A673 (cell line): ENCODE measurements at regions not wholly inside any gene's neighbourhood (a gene's known extent, or its start where the extent isn't known, plus 50 kb on each side); places are given as distances from the start of the nearest gene placed in this dataset.

Source experiments
- BruUV-seq: library from RNA; stranded (reverse); fragments of 400-500 nt; replicated peaks from 2 replicates; lab custom pipeline; 2021; lab: Mats Ljungman, UMichigan
- CTCF ChIA-PET: fragments of 300-600 bp; sonication (Branson Sonifier 250); formaldehyde crosslinking; loops from one replicate; lab custom pipeline; 2022; ENCODE audit warnings: antibody characterized with exemption; lab: Charles Lee
- POLR2A ChIA-PET: fragments of 300-600 bp; sonication (Branson Sonifier 250); formaldehyde crosslinking; loops from one replicate; lab custom pipeline; 2022; ENCODE audit warnings: antibody characterized with exemption; ENCODE audit not compliant: low non-redundant PET; lab: Charles Lee
- DNase-seq: peaks from one replicate; pipeline ENCODE4 v3.0.0-alpha.2; 2015; ENCODE audit warnings: low spot score
- H3K27ac ChIP-seq: fragments of 200-600 bp; sonication (generic); 2 replicates; pipeline ENCODE4 v1.5.1; 2016; ENCODE audit warnings: mixed run types, low read depth, mild to moderate bottlenecking, mixed read lengths, antibody characterized with exemption, low read length; ENCODE audit not compliant: poor library complexity, severe bottlenecking
- H3K27me3 ChIP-seq: fragments of 200-600 bp; sonication (generic); replicated peaks from 2 replicates; pipeline ENCODE4 v1.6.1; 2017; ENCODE audit warnings: mixed run types, low read depth, mild to moderate bottlenecking, mixed read lengths, antibody characterized with exemption, low read length; ENCODE audit not compliant: insufficient read depth, poor library complexity
- H3K36me3 ChIP-seq: fragments of 200-600 bp; sonication (generic); 2 replicates; pipeline ENCODE4 v1.6.1; 2016; ENCODE audit warnings: mixed run types, mild to moderate bottlenecking, mixed read lengths, antibody characterized with exemption, low read length; ENCODE audit not compliant: insufficient read depth, poor library complexity, severe bottlenecking
- H3K4me1 ChIP-seq: fragments of 200-600 bp; sonication (generic); 2 replicates; pipeline ENCODE4 v1.6.1; 2017; ENCODE audit warnings: mixed run types, mild to moderate bottlenecking, mixed read lengths, antibody characterized with exemption, low read length; ENCODE audit not compliant: insufficient read depth, poor library complexity, severe bottlenecking
- H3K4me3 ChIP-seq: fragments of 200-600 bp; sonication (generic); 2 replicates; pipeline ENCODE4 v1.5.1; 2016; ENCODE audit warnings: low read depth, mixed run types, mild to moderate bottlenecking, mixed read lengths, low read length; ENCODE audit not compliant: poor library complexity, severe bottlenecking
- H3K9me3 ChIP-seq: fragments of 200-600 bp; sonication (generic); 2 replicates; pipeline ENCODE4 v1.6.1; 2016; ENCODE audit warnings: mixed run types, low read depth, mild to moderate bottlenecking, mixed read lengths, antibody characterized with exemption, low read length; ENCODE audit not compliant: poor library complexity, severe bottlenecking
- EZH2 ChIP-seq: fragments of 200-600 bp; sonication (generic); IDR thresholded peaks from 2 replicates; pipeline ENCODE4 v1.6.1; 2017; ENCODE audit warnings: borderline replicate concordance, low read depth, mild to moderate bottlenecking, mixed read lengths, antibody characterized with exemption, low read length; ENCODE audit not compliant: poor library complexity, severe bottlenecking
- intact Hi-C: fragments of 100-400 bp; cut with micrococcal nuclease; formaldehyde crosslinking; loops from one replicate; pipeline ENCODE4 v1.10.0; 2022; ENCODE audit not compliant: unreplicated experiment
- TF ChIP-seq, protein P1 (sequence below): fragments of 300-800, 200-600 bp; sonication (generic); conservative IDR thresholded peaks from 2 replicates; pipeline ENCODE4 v1.5.1; 2017; ENCODE audit warnings: low read depth, mild to moderate bottlenecking, antibody characterized with exemption, low read length, moderate library complexity, mixed read lengths

DNA sequence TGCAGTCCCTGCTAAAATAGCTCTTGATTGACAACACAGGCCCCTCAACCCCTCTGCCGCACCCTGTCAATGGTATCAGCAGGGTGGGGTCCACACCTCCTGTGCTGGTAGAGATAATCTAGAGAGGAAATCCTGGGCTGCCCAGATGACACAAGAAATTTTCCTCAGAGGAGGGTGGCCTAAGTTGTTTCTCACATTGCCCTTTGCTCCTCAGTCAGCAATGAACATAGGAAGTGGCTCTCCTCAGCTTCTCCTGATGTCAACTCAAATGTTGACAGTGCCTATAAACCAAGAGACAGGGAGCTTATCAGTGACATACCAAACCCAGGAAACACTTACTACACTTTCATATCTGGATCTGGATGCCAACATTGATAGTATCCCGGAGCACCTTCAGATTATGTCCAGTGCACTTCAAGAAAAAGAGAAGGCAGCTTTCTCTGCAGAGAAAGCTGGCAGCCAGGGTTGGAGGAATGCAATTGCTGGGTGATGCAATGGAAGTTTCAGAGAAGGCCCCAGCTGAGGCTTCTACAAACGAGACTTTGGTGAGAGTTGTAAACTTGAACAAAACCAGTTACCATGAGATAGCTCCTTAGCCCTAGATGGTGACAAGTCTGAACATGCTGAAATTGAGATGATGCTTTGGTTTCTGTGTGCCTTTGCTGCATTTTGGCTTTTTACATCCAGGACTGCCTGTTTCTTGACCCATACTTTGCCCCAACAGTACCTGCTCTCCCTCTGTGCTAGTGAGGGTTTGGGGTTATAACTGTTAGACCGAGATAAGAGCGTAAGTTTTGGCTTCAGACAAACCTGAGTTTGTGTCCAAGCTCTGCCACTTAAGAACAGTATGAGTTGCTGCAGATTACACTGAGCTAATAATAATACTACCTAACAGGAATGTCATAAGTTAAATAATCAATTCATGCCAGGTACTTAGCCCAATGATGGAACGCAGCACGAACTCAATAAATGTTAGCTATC, 183.5 kb downstream of the NUAK1 start:
- ChIA-PET POLR2A (no interaction called here), CTCF (no interaction called here)
- H3K36me3 ChIP-seq, result no peaks in the 10 kb centered on the region
- no peaks in the 10 kb centered on the region for H3K9me3 ChIP-seq
- no peak overlapping the region for H3K4me3 ChIP-seq
- intact Hi-C loops, result no loop called here
- H3K27ac ChIP-seq, result no peak overlapping the region
- TF ChIP-seq, protein P1, sequence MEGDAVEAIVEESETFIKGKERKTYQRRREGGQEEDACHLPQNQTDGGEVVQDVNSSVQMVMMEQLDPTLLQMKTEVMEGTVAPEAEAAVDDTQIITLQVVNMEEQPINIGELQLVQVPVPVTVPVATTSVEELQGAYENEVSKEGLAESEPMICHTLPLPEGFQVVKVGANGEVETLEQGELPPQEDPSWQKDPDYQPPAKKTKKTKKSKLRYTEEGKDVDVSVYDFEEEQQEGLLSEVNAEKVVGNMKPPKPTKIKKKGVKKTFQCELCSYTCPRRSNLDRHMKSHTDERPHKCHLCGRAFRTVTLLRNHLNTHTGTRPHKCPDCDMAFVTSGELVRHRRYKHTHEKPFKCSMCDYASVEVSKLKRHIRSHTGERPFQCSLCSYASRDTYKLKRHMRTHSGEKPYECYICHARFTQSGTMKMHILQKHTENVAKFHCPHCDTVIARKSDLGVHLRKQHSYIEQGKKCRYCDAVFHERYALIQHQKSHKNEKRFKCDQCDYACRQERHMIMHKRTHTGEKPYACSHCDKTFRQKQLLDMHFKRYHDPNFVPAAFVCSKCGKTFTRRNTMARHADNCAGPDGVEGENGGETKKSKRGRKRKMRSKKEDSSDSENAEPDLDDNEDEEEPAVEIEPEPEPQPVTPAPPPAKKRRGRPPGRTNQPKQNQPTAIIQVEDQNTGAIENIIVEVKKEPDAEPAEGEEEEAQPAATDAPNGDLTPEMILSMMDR, result no peak
- TF ChIP-seq EZH2, result no peak
- peaks cover 5% of the 10 kb centered on the region for H3K27me3 ChIP-seq
- no peak for DNase-seq
- H3K4me1 ChIP-seq, result no peaks in the 10 kb centered on the region
- BruUV-seq, result no TSS peak

DNA sequence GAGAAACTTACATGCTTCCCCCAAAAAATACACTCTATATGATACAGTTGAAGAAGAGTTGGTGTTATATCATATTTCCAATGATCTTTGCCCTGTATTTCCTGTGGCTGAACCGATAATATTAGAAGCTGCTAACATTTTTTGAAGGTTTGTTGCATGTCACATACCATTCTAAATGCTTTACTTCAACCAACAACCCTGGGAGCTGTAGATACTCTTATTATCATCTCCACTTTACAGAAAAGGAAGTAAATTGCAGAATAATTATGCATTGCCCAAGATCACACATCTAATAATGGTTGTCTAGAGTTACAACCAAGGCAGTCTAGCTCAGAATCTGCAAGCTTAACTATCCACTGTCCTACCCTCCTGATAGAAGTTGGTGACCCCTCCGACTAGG, 182.8 kb downstream of the NUAK1 start:
- intact Hi-C loops, result no loop called here
- CTCF ChIA-PET, result no interaction called here
- TF ChIP-seq EZH2, result no peak
- TF ChIP-seq, protein P1, result no peak
- Histone ChIP-seq H3K36me3 (no peaks in the 10 kb centered on the region), H3K4me3 (no peak overlapping the region), H3K4me1 (no peaks in the 10 kb centered on the region), H3K27ac (no peak overlapping the region), H3K9me3 (no peaks in the 10 kb centered on the region), H3K27me3 (peaks cover 5% of the 10 kb centered on the region)
- POLR2A ChIA-PET, result no interaction called here
- no TSS peak for BruUV-seq
- no peak for DNase-seq

DNA sequence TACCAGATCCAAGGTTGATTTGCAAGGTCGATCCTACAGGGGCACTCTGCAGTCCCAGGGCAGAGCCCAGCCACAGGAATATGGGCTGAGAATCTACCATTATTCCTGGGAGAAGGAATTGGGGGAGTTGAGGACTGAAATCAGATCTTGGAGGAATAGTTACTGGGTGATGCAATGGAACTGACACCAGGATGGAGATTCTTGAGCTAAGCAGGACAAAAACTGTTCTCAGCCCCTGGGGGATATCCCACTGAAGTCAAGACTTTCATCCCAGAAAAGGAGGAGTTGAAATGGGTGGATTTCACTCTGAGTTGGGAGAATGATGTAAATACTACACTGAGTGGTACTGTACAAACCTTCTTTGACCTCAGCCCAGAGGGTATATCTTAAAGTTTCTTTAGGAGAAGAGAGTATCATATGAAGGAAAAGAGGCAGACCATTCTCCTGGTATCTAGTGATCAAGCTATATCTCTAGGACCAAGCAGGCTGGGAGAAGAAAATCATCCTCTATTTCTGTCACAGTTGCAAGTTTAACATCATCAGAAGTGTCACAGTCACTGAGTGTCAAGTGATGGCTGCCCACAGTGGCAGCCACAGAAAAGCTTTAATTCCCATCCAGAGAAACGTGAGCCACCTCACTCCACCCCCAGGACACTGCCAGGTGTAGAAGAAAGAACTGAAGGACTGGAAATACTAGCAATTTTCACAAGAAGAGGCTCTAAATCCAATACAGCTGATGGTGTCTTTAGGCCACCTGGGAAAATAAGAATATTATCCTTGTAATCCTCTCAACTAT, 181.9 kb downstream of the NUAK1 start:
- no TSS peak for BruUV-seq

More for the DNA sequence above, 181.9 kb downstream of the NUAK1 start:
- Histone ChIP-seq H3K27me3 (peaks cover 5% of the 10 kb centered on the region), H3K4me1 (no peaks in the 10 kb centered on the region), H3K36me3 (no peaks in the 10 kb centered on the region), H3K9me3 (no peaks in the 10 kb centered on the region), H3K4me3 (no peak overlapping the region), H3K27ac (no peak overlapping the region)
- POLR2A ChIA-PET, result no interaction called here
- CTCF ChIA-PET, result no interaction called here
- no peak for DNase-seq
- intact Hi-C loops, result no loop called here
- TF ChIP-seq, protein P1, result no peak
- TF ChIP-seq EZH2, result no peak
